ENCODE measurements at regions not wholly inside any gene's neighbourhood (a gene's known extent, or its start where the extent isn't known, plus 50 kb on each side); places are given as distances from the start of the nearest gene placed in this dataset.

GRCh38 chr2:126542247-126542646 is 113.7 kb upstream of the GYPC start:
- ATAC-seq, result no peak
- peaks cover 14% of the 10 kb centered on the region; the same call in 2 of the 3 replicates for H3K36me3 Mint-ChIP-seq (ENCODE audit: low read depth)

More at GRCh38 chr2:126542247-126542646, 113.7 kb upstream of the GYPC start:
- no peaks in the 10 kb centered on the region for H4K20me1 ChIP-seq (replicated peaks; ENCODE audit: insufficient read depth)
- H3K9me3 Mint-ChIP-seq, result peaks cover 19% of the 10 kb centered on the region
- no peaks in the 10 kb centered on the region for H3K4me1 Mint-ChIP-seq
- no peaks in the 10 kb centered on the region for H3K79me2 ChIP-seq (replicated peaks; ENCODE audit: insufficient read depth)
- no peak for DNase-seq (ENCODE audit: low spot score)
- no peaks in the 10 kb centered on the region for H3K27me3 Mint-ChIP-seq (ENCODE audit: insufficient read depth, low read depth, poor library complexity)
- no peaks in the 10 kb centered on the region for H3F3A ChIP-seq (replicated peaks; ENCODE audit: low read depth)
- no peak for TF ChIP-seq ZNF114 (CRISPR knock-in tag; IDR thresholded peaks at IDR 0.05)
- TF ChIP-seq ETS1 (IDR thresholded peaks at IDR 0.05), result no peak
- no peak for TF ChIP-seq EZH2phosphoT487 (IDR thresholded peaks at IDR 0.05; ENCODE audit: unreplicated experiment)
- TF ChIP-seq NANOG (IDR thresholded peaks at IDR 0.05; ENCODE audit: borderline replicate concordance), result no peak
- TF ChIP-seq ZNF462 (CRISPR knock-in tag; IDR thresholded peaks at IDR 0.05), result no peak
- TF ChIP-seq STAT1 (IDR thresholded peaks at IDR 0.05; ENCODE audit: unreplicated experiment), result no peak
- no peak overlapping the region for H3K4me2 ChIP-seq
- H3K4me1 ChIP-seq (ENCODE audit: insufficient read depth), result no peaks in the 10 kb centered on the region
- H3K4me3 Mint-ChIP-seq, result no peak overlapping the region
- H3K36me3 ChIP-seq (ENCODE audit: insufficient read depth), result no peaks in the 10 kb centered on the region
- H3K9me2 ChIP-seq (ENCODE audit: insufficient read depth), result no peaks in the 10 kb centered on the region
- no peak overlapping the region for H2AFZ ChIP-seq
- no peak overlapping the region for H3K27ac Mint-ChIP-seq
- no peak overlapping the region for H3K27ac ChIP-seq (ENCODE audit: low read depth)
- H3K4me3 ChIP-seq, result no peak overlapping the region
- no peaks in the 10 kb centered on the region for H3K27me3 ChIP-seq (ENCODE audit: insufficient read depth)
